ENCODE measurements at regions not wholly inside any gene's neighbourhood (a gene's known extent, or its start where the extent isn't known, plus 50 kb on each side); places are given as distances from the start of the nearest gene placed in this dataset.

DNA sequence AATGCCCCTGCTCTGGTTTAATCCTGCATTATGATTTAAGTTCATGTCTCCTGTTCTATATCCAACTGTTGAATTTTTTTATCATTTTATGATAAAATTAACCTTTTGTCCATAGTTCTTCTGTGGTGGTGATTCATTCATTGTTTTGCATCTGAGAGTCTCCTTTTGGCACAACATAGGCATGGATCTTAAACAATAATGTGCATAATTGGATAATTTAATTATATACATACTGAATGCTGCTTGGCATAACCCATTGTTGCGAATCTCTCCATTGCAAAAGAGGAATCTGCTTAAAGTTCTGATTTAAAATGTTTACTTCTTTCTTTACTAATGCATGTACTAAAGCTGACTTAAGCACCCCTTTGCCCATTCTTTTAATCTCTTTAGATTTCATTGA, 2788.4 kb downstream of the PCDH9 start:
- ATAC-seq (no peak), FAIRE-seq (no peak), DNase-seq (ENCODE audit: low read depth, low spot score) (no peak)
- no TSS peak for BruUV-seq (replicated peaks)
- Histone ChIP-seq H3K36me3 (ENCODE audit: control insufficient read depth in 2 of 2, insufficient read depth in 2 of 2, low read length in 1 of 2) (no peaks in the 10 kb centered on the region), H2AFZ (ENCODE audit: control insufficient read depth, low read depth, low read length) (no peak overlapping the region), H3K4me3 (no peak overlapping the region), H3K9ac (ENCODE audit: control insufficient read depth, insufficient read depth, low read length) (no peak overlapping the region), H3K9me3 (replicated peaks; ENCODE audit: control insufficient read depth, insufficient read depth, low read length) (no peaks in the 10 kb centered on the region), H3K4me1 (ENCODE audit: control insufficient read depth, insufficient read depth, low read length) (no peaks in the 10 kb centered on the region), H3K27ac (ENCODE audit: control insufficient read depth, insufficient read depth) (no peak overlapping the region), H3K4me2 (ENCODE audit: control insufficient read depth, insufficient read depth) (no peak overlapping the region), H3K79me2 (ENCODE audit: control insufficient read depth, insufficient read depth, low read length) (no peaks in the 10 kb centered on the region), H3K27me3 (replicated peaks in 1 of 2; ENCODE audit: control insufficient read depth in 2 of 2, insufficient read depth in 2 of 2, low read length in 1 of 2) (no peaks in the 10 kb centered on the region), H4K20me1 (ENCODE audit: control insufficient read depth, insufficient read depth) (no peaks in the 10 kb centered on the region)
- ChIA-PET RAD21 (ENCODE audit: unreplicated experiment) (no interaction called here), CTCF (interaction anchor here (0.8 kb wide), 1 partner anchor 16 kb away, joined by 3 read pairs; no protein-coding TSS in a partner anchor), SMC1A (ENCODE audit: uncharacterized antibody, unreplicated experiment) (no interaction called here), POLR2A (no interaction called here)
- TF ChIP-seq ETV6 (conservative IDR thresholded peaks at IDR 0.05 in 1 of 2, IDR thresholded peaks at IDR 0.05 in 1 of 2; ENCODE audit: borderline replicate concordance in 1 of 2, low read depth in 1 of 2) (no peak), NFXL1 (IDR thresholded peaks at IDR 0.05; ENCODE audit: borderline replicate concordance) (no peak), ZNF207 (IDR thresholded peaks at IDR 0.05; ENCODE audit: borderline replicate concordance) (no peak), POU2F2 (IDR thresholded peaks at IDR 0.05; ENCODE audit: borderline replicate concordance, low read depth, low read length) (no peak), SUZ12 (IDR thresholded peaks at IDR 0.05; ENCODE audit: unreplicated experiment) (no peak), SMAD1 (IDR thresholded peaks at IDR 0.05; ENCODE audit: low read depth, partially characterized antibody) (no peak), PAX5 (IDR thresholded peaks at IDR 0.05; ENCODE audit: borderline replicate concordance, low read depth, low read length) (no peak), NR2C2 (IDR thresholded peaks at IDR 0.05; ENCODE audit: borderline replicate concordance, control insufficient read depth, insufficient read length, low read depth) (no peak), RB1 (IDR thresholded peaks at IDR 0.05; ENCODE audit: borderline replicate concordance) (no peak), HCFC1 (IDR thresholded peaks at IDR 0.05; ENCODE audit: low read length) (no peak), HDAC6 (IDR thresholded peaks at IDR 0.05; ENCODE audit: unreplicated experiment) (no peak), MTA2 (IDR thresholded peaks at IDR 0.05; ENCODE audit: low read depth) (no peak)
- WGBS (ENCODE audit: insufficient coverage, insufficient replicate concordance, low lambda C conversion rate, missing lambda C conversion rate): 0% methylated on average over 1 of the region's 1 CpG
- in situ Hi-C loops (cut with MboI): no loop called here
- intact Hi-C loops (cut with micrococcal nuclease; ENCODE audit: unreplicated experiment): no loop called here
